HG03139 (cell line): ENCODE measurements at regions not wholly inside any gene's neighbourhood (a gene's known extent, or its start where the extent isn't known, plus 50 kb on each side); places are given as distances from the start of the nearest gene placed in this dataset.
"Not testable (repeated sequence)": the region's sequence is repeated elsewhere in the genome, so short reads cannot be mapped to it uniquely, and the experiment has no call there.

Experiments
- ATAC-seq: cut with Tn5 transposase; IDR thresholded peaks from one replicate; pipeline ENCODE4 v1.9.1; 2021; ENCODE audit not compliant: unreplicated experiment

DNA sequence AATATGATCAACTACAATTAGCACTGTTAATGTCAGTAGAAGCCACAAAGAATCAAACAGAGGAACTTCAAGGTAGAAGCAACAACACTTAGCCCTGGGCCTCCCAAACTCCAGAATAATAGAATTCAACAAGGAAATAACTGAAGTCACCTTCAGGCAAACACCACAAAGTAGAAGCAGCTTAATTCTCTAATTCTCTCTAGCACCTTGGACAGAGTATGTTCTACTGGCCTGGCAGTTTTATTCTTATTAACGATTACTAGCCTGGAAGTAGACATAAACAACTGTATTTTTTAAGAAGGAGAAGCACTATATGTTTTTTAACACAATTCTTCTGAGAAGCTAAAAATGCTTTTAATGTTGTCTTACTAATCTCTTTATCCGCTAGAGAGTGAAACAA is 911.9 kb downstream of the DTWD2 start:
- ATAC-seq = no peak

DNA sequence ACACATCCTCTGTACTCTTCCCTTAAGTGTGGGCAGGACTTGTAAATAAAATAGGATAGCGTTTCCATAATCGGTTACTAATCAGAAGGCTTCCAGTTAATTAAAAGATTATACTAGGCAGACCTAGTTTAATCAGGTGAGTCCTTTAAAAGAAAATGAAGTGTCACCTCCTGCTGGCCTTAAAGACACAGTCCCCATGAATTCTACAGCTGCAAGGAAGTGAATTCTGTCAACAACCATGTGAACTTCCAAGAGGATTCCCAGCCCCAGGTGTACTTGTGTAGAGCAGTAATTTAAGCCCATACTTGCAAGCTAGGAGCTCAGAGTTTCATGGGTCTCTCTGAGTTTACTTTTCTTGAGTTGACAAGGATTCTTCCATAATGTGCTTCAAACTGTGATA is 918.3 kb downstream of the DTWD2 start:
- no peak for ATAC-seq

- no peak for ATAC-seq
Observed at GRCh38 chr5:118069452-118069851, 918.9 kb downstream of the DTWD2 start.

DNA sequence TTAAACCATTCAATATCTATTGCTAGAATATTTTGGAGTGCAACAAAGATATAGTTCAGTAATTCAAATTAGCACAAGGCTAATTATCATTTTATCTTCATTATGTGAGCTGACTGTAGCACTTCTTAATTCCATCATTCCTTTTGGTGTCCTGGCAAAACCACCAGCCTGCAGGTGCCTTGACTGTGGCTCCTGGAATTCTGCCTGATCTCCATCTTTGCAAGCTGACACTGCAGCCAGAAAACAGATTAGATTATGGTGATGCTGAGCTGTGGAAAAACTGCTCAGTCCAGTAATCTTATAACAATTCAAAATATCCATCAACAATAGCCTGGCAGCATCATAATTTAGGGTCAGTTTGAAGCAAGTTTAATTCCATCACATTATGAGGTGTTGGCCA is 919.5 kb downstream of the DTWD2 start:
- ATAC-seq = no peak

- ATAC-seq = not testable (repeated sequence)
Observed at GRCh38 chr5:118063836-118064235, 924.5 kb downstream of the DTWD2 start.

DNA sequence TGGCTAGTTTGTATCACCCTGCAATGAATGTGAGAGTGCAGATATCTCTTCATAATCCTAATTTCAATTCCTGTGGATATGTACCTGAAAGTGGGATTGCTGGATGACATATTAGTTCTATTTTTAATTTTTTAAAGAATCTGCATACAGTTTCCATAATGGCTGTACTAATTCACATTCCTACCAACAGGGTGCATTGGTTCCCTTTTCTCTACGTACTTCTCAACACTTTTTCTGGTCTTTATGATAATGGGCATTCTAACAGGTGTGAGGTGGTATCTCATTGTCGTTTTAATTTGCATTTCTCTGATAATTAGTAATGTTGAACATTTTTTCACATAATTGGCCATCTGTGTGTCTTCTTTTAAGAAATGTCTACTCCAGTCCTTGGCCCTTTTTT is 927.5 kb downstream of the DTWD2 start:
- ATAC-seq = no peak

GRCh38 chr5:118052503-118052902 is 935.8 kb downstream of the DTWD2 start:
- ATAC-seq = no peak

- ATAC-seq = no peak
Observed at GRCh38 chr5:118044169-118044568, 944.2 kb downstream of the DTWD2 start.

DNA sequence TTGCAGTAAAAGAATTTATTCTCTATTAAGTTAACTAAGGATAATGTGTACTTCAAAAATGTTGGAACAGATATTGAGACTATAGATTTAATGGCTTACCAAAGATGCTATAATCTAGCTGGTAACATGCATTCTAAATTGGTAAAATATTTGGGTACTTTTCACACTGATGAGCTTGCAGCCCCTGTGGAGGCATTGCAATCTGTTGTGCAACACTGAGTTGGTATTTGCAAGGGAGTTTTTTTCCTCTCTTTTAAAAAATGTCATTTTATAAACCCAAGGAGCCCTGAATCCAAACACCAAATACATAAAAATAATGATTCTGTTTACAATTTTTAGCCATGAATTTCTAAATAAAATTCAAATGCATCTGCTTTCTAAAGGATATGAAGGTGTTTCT is 944.8 kb downstream of the DTWD2 start:
- ATAC-seq = no peak

DNA sequence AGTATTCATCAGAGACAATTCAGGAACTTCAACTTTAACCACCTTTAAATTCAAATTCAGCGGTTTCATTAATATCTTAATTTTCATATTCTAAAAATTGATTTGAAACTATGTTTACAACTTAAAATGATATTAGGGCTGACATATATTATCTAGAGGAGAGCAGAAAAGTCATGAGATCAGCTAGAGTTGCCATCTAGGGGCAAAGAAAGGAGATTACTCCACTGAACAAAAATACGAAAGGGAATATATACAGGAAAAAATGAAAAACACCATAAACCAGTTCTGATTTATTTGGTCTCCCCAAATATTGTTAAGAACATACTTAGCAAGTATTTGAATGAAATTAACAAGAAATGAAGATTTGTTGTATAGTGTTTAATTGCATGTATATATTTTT is 946.3 kb downstream of the DTWD2 start:
- ATAC-seq = no peak

GRCh38 chr5:118040496-118040895 is 947.9 kb downstream of the DTWD2 start:
- ATAC-seq = no peak

DNA sequence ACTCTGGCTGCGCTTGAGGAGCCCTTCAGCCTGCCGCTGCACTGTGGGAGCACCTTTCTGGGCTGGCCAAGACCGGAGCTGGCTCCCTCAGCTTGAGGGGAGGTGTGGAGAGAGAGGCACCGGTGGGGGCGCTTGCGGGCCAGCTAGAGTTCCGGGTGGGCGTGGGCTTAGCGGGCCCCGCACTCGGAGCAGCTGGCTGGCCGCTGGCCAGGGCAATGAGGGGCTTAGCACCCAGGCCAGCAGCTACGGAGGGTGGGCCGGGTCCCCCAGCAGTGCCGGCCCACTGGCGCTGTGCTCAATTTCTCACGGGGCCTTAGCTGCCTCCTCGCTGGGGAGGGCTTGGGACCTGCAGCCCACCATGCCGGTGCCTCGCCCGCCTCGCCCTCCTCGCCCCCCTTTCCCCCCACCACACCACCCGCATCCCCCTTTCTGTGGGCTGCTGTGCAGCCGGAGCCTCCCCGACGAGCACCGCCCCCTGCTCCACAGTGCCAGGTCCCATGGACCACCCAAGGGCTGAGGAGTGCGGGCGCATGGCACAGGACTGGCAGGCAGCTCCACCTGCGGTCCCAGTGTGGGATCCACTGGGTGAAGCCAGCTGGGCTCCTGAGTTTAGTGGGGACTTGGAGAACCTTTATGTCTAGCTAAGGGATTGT is 954.5 kb downstream of the DTWD2 start:
- ATAC-seq = no peak

DNA sequence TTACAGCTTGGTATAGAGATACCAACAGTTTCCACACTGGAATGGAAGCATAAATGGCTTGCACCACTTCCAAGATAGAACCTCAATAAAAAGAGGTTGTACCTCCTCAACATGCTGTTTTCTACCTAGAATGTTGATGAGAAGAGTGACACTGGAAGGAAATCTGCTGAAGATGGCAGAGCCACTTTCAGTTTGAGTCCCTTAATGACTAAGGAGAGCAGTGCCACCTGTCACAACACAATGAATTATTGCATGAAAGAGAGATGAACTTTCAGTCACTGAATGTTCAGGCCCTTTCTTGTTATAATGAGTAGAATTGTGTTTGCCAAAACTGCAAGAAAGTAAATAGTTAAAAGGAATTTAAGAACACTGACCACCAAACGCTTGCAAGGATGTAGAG is 958.5 kb downstream of the DTWD2 start:
- ATAC-seq = no peak

GRCh38 chr5:118022062-118022461 is 966.3 kb downstream of the DTWD2 start:
- ATAC-seq = no peak

DNA sequence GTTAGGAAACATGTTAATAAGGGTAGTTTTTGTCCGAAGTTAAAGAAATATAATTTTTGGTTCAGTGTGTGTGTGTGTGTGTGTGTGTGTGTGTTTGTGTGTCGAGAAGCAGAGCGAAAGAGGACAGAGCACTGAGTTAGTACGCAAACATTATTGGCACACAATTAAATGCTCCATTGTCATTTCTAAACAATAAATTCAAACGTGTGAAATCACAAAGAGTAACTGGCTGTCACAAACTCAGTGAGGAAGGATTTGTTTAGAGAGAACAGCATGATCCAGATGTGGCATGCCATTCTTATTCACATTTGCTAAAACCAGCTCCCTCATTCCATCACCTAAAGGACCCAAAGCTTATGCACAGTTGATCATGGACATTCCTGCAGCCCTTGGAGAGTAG is 970.8 kb downstream of the DTWD2 start:
- ATAC-seq = no peak

GRCh38 chr5:118016396-118016795 is 972.0 kb downstream of the DTWD2 start:
- ATAC-seq = no peak

GRCh38 chr5:118015511-118015910 is 972.8 kb downstream of the DTWD2 start:
- ATAC-seq = no peak

- ATAC-seq = no peak
Observed at GRCh38 chr5:118009741-118010297, 978.5 kb downstream of the DTWD2 start.

DNA sequence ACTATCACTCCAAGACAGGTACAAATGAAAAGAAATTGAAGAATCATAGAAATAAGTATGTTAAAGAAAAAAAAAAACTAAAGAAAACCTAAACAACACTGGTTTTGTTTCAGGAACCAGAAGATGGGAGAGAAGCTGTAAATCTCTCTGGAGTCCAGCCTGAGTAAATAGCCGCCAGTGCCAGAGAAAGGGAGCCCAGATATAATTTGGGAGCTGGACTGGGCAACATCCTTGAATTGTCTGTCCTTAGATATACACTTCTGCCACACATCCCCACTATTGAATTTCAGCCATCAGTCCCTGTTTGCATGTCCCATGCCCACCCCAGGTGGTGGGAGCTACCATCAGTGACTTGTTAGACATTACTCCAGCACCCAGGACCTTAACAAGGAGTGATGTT is 979.6 kb downstream of the DTWD2 start:
- ATAC-seq = no peak

- ATAC-seq = no peak
Observed at GRCh38 chr5:118007262-118007661, 981.1 kb downstream of the DTWD2 start.

- ATAC-seq = no peak
Observed at GRCh38 chr5:118006219-118006618, 982.1 kb downstream of the DTWD2 start.

DNA sequence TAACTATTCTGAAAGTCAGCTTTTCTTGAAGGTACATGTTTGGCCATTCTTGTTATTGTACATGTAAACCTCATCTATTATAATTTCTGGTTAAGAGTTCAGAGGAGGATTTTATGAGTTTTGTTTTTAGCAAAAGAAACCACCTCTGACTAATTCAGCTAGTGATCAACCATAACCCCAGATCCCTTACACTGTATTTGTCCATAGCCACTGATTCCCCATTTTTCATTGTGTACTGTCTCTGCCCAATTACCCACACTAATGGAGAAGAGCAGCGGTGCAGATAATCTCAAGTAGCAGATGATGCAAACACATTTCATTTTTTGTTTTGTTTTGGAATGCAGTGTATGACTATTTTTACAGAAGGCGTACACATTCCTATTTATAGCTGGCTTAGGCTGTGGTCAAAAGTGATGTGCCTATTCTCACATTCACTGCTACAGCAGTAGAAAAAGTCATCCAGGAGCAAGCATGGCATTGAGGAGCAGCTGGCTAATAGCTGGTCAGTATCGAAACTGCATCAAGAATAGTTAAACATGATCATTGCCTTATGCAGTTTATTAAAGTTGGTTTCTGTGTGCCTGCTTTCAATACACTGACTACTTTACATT is 988.3 kb downstream of the DTWD2 start:
- no peak for ATAC-seq

DNA sequence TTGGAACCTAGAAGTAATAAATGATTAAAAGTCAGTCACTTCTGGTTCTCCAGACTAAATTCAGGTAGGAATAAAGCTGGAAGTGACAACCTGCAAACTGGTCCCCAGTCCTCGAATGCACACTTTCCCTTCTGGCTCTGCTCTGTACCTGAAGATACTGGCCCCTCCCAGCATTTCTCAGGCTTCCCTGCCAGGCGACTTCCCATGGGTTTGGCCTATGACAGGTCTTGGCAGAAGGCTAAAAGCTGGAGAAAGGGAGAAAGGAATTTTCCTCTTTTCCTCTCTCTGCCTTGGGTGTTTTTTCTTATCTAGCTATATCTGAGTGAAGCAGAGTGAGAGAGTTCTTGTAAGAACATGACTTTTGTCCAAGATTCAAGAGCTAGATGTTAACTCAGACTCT is 1005.7 kb downstream of the DTWD2 start:
- no peak for ATAC-seq
